ENCODE measurements at regions not wholly inside any gene's neighbourhood (a gene's known extent, or its start where the extent isn't known, plus 50 kb on each side); places are given as distances from the start of the nearest gene placed in this dataset.

DNA sequence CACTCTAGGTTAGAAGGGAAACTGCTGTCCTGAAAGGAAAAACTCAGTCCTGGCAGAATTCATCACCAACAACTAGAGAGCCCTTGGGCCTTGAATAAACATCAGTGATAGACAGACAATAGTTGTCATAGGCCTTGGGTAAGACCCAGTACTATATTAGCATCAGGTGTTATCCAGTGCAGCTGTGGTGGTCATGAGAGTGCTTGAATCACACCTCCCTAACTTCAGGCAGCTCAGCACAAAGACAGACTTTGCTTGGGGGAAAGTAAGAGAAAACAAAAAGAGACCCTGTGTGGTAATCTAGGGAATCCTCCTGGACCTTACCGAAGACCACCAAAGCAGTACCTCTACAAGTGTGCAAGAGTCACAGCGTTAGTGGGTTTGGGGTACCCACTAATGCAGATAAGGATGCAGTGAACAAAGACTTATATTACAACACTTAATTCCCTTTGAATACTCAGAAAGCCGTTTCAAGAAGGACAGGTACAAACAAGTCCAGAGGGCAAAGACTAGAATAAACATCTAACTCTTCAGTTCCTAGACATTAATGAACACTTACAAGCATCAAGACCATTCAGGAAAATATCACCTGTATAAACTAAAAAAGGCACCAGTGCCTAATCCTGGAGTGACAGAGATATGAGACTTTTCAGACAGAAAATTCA, 332.3 kb upstream of the EPHA3 start:
- H3K9me3 ChIP-seq (ENCODE audit: control insufficient read depth, low read length, poor library complexity, severe bottlenecking), result no peaks in the 10 kb centered on the region
- no peak overlapping the region for H3K27ac Mint-ChIP-seq
- H3K27me3 Mint-ChIP-seq, result no peaks in the 10 kb centered on the region
- DNase-seq, result no peak
- ATAC-seq, result no peak
- H3K4me1 Mint-ChIP-seq, result no peaks in the 10 kb centered on the region
- no peaks in the 10 kb centered on the region for H3K36me3 Mint-ChIP-seq (ENCODE audit: low read depth)
- H3K4me3 Mint-ChIP-seq, result no peak overlapping the region

DNA sequence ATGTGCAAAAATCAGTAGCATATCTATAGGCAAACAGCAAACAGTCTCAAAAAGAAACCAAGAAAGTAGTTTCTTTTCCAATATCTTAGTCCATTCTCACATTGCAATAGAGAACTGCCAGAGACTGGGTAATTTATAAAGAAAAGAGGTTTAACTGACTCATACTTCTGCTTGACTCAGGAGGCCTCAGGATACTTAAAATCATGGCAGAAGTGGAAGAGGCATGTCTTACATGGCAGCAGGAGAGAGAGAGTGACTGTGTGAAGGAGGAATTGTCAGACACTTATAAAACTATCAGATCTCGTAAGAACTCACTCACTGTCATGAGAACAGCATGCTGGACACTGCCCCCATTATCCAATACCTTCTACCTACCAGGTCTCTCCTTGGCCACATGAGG, 327.9 kb upstream of the EPHA3 start:
- Mint-ChIP-seq H3K36me3 (ENCODE audit: low read depth) (no peaks in the 10 kb centered on the region), H3K27ac (no peak overlapping the region), H3K4me1 (no peaks in the 10 kb centered on the region), H3K27me3 (no peaks in the 10 kb centered on the region), H3K4me3 (no peak overlapping the region)
- DNase-seq (no peak), ATAC-seq (no peak)
- H3K9me3 ChIP-seq (ENCODE audit: control insufficient read depth, low read length, poor library complexity, severe bottlenecking), result no peaks in the 10 kb centered on the region

DNA sequence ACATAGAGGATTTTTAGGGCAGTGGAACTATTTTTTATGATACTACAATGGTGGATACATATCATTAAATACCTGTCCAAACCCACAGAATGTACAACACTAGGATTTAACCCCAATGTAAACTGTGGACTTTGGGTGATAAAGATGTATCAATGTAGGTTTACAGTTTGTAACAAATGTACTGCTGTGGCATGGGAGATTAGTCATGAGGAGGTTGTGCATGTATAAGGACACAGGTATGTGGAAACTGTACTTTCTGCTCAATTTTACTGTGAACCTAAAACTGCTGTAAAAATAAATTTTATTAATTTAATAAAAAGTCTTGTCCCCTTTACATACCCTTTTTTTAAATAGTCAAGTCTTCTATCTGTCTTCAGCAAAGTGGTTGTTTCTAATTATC, 322.5 kb upstream of the EPHA3 start:
- DNase-seq, result no peak
- H3K4me1 Mint-ChIP-seq, result no peaks in the 10 kb centered on the region

DNA sequence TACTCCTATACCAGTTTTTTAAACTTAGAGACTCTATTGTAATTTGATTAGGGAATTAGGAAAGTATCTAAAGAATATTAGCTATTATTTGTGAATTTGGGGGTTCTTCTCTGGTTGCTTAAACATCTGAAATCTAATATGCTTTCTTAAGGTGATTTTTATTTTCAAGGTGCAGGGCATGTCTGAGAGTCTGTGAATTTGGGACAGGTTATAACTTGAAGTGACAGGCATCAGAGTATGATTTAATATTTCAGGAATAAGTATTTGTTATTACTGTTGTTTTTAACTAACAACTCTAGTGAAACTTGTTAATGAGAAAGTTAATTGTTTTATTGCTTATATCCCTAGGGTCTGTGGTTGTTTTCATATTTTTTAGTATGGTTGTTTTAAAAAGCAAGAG, 321.6 kb upstream of the EPHA3 start:
- ATAC-seq (no peak), DNase-seq (no peak)
- H3K4me3 Mint-ChIP-seq, result no peak overlapping the region
- no peak overlapping the region for H3K27ac Mint-ChIP-seq
- no peaks in the 10 kb centered on the region for H3K27me3 Mint-ChIP-seq
- no peaks in the 10 kb centered on the region for H3K4me1 Mint-ChIP-seq
- H3K36me3 Mint-ChIP-seq (ENCODE audit: low read depth), result no peaks in the 10 kb centered on the region
- H3K9me3 ChIP-seq (ENCODE audit: control insufficient read depth, low read length, poor library complexity, severe bottlenecking), result no peaks in the 10 kb centered on the region

More for the DNA sequence above, 322.5 kb upstream of the EPHA3 start:
- H3K36me3 Mint-ChIP-seq (ENCODE audit: low read depth), result no peaks in the 10 kb centered on the region
- no peaks in the 10 kb centered on the region for H3K27me3 Mint-ChIP-seq
- no peak overlapping the region for H3K27ac Mint-ChIP-seq
- H3K9me3 ChIP-seq (ENCODE audit: control insufficient read depth, low read length, poor library complexity, severe bottlenecking), result no peaks in the 10 kb centered on the region
- no peak overlapping the region for H3K4me3 Mint-ChIP-seq
- no peak for ATAC-seq

DNA sequence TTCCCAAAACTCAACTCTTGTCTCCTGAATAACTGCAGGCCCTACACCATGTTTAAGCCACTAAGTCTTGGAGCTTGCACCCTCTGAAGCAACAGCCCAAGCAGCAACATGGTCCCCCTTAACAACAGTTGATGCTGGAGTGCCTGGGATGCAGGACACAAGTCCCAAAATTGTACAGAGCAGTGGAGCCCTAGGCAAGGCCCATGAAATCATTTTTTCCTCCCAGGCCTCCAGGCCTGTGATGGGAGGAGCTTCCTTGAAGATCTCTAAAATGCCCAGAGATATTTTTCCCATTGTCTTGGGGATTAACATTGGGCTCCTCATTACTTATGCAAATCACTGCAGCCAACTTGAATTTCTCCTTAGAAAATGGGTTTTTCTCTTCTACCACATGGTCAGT, 311.9 kb upstream of the EPHA3 start:
- no peak overlapping the region for H3K4me3 Mint-ChIP-seq
- no peaks in the 10 kb centered on the region for H3K27me3 Mint-ChIP-seq
- ATAC-seq (no peak), DNase-seq (no peak)
- no peak overlapping the region for H3K27ac Mint-ChIP-seq
- no peaks in the 10 kb centered on the region for H3K9me3 ChIP-seq (ENCODE audit: control insufficient read depth, low read length, poor library complexity, severe bottlenecking)
- no peaks in the 10 kb centered on the region for H3K36me3 Mint-ChIP-seq (ENCODE audit: low read depth)
- no peaks in the 10 kb centered on the region for H3K4me1 Mint-ChIP-seq

DNA sequence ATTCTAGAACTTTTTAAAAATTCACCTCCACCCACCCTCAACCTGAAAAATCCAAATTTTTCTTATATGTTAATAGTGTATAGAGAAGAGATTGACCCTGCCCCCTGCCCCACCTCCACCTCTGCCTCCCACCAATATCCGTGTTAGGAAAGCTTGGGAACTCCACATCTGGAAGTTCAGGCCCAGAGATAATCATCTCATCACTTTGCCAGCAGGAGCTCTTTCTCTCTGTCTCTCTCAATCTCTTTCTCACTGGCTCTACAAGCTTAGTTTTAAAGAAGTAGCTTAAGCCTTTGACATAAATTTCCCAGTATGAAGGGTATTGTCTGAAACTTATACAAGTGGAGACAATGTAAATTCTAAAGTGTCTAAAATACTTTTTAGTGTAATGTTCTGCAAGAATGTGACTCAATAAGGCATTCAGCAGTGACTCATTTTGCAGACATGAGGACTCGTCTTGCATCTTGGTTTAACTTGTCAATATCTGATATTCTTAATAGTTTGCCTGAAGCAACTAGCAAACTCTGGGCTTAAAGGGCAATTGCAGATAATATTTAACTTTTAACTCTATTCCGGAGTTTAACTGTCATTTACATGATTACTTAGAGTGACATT, 299.8 kb upstream of the EPHA3 start:
- no peaks in the 10 kb centered on the region for H3K27me3 Mint-ChIP-seq
- no peak for ATAC-seq
- H3K4me1 Mint-ChIP-seq, result no peaks in the 10 kb centered on the region
- H3K27ac Mint-ChIP-seq, result no peak overlapping the region
- no peaks in the 10 kb centered on the region for H3K9me3 ChIP-seq (ENCODE audit: control insufficient read depth, low read length, poor library complexity, severe bottlenecking)
- H3K4me3 Mint-ChIP-seq, result no peak overlapping the region
- no peak for DNase-seq
- H3K36me3 Mint-ChIP-seq (ENCODE audit: low read depth), result no peaks in the 10 kb centered on the region

DNA sequence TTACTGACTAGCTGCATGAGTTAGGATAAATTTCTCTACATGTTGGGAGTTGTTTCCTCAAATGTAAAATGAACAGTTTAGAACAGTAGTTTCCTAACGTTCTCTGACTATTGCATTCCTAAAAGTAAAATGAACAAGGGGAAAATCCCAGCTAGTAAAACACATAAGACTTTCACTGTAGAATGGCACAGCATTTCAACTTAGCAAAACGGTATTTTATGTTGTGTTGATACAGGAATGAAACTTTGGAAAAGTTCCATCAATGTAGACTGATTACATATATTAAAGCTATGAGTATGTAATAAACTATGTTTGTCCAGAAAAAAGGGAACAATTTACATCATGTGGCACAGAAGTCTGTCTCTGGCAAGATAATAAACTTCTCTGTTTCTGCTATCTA, 297.4 kb upstream of the EPHA3 start:
- no peaks in the 10 kb centered on the region for H3K9me3 ChIP-seq (ENCODE audit: control insufficient read depth, low read length, poor library complexity, severe bottlenecking)
- Mint-ChIP-seq H3K27me3 (no peaks in the 10 kb centered on the region), H3K27ac (no peak overlapping the region), H3K4me1 (no peaks in the 10 kb centered on the region), H3K4me3 (no peak overlapping the region), H3K36me3 (ENCODE audit: low read depth) (no peaks in the 10 kb centered on the region)
- DNase-seq (no peak), ATAC-seq (no peak)

DNA sequence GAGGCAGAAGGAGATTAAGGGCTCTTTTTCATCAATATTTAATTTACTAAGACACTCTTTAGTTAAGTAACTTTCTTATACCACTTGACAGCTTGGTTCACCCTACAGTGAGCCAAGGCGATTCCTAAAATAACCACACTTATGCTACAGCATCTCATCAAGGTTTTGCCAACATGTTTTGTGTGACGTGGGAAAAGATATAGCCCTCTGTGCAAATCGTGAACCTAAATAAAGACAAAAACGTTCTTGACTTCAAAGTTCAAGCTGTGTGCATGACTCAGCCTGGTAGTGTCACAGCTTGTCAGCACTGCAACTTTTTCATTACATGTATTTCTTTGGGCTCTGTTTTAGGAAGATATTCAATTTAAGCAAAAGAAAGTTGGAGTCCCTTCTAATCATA, 297.0 kb upstream of the EPHA3 start:
- H3K27me3 Mint-ChIP-seq, result no peaks in the 10 kb centered on the region

DNA sequence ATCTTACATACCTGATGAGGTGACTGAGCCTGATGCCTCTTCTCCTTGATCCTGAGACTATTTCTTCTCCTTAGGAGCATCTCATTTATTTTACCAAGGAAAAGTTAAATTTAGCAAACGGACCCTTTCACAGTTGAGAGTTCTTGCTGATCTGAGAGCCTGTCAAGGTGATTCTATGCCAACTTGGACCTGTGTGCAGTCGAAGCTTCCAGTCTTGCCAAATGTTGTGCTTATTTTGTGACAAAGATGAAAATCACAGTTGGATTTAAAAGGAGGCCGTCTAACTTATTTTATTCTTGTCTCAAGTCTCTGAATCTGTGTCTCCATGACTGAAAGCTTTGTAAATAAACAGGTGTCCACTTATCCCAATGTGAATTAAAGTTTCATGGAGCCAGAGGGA, 296.3 kb upstream of the EPHA3 start:
- Mint-ChIP-seq H3K27me3 (no peaks in the 10 kb centered on the region), H3K4me1 (no peaks in the 10 kb centered on the region), H3K36me3 (ENCODE audit: low read depth) (no peaks in the 10 kb centered on the region), H3K4me3 (no peak overlapping the region), H3K27ac (no peak overlapping the region)
- ATAC-seq, result no peak
- H3K9me3 ChIP-seq (ENCODE audit: control insufficient read depth, low read length, poor library complexity, severe bottlenecking), result no peaks in the 10 kb centered on the region
- no peak for DNase-seq

More for the DNA sequence above, 297.0 kb upstream of the EPHA3 start:
- ATAC-seq (no peak), DNase-seq (no peak)
- Mint-ChIP-seq H3K36me3 (ENCODE audit: low read depth) (no peaks in the 10 kb centered on the region), H3K4me1 (no peaks in the 10 kb centered on the region), H3K27ac (no peak overlapping the region), H3K4me3 (no peak overlapping the region)
- no peaks in the 10 kb centered on the region for H3K9me3 ChIP-seq (ENCODE audit: control insufficient read depth, low read length, poor library complexity, severe bottlenecking)

DNA sequence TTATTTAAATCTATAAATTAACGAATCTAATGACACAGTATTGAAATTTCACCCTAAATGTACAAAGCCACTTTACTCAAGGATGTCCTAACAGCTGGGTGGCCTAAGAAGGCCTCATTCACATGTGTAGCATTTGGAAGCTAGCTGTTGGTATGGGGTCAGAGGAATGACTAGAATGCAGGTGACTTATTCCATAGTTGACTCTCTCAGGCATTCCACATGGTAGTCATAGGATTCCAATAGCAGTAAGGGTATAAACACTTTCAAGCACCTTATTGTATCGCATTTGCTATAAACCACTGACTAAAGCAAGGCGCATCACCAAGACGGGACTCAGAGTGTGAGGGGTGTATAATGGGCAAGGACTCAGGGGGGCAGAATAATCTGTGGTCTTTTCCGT, 294.8 kb upstream of the EPHA3 start:
- DNase-seq, result no peak
- Mint-ChIP-seq H3K36me3 (ENCODE audit: low read depth) (no peaks in the 10 kb centered on the region), H3K27ac (no peak overlapping the region), H3K4me1 (no peaks in the 10 kb centered on the region), H3K4me3 (no peak overlapping the region), H3K27me3 (no peaks in the 10 kb centered on the region)
- H3K9me3 ChIP-seq (ENCODE audit: control insufficient read depth, low read length, poor library complexity, severe bottlenecking), result peaks cover 3% of the 10 kb centered on the region
- no peak for ATAC-seq

DNA sequence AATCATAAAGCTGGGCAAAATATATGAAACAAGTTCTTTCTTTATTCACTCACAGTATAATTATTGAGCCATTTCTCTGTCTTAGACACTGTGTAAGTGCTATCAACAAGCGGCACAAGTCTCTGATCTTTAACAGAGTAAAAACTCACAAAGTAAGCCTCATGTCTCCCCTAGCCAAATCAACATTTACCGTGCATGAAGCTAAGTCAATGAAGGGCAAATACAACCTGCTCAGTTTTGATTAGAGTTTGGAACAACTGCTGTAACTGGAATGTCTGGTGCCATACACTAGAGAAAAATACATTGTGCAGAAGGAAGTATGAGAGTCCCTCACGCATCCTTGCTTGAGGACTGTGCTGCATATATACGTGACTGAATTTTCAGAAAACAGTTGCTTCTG, 291.0 kb upstream of the EPHA3 start:
- no peak for DNase-seq
- no peak overlapping the region for H3K27ac Mint-ChIP-seq
- H3K4me1 Mint-ChIP-seq, result no peaks in the 10 kb centered on the region
- no peaks in the 10 kb centered on the region for H3K27me3 Mint-ChIP-seq
- peaks cover 3% of the 10 kb centered on the region for H3K9me3 ChIP-seq (ENCODE audit: control insufficient read depth, low read length, poor library complexity, severe bottlenecking)
- H3K4me3 Mint-ChIP-seq, result no peak overlapping the region
- no peaks in the 10 kb centered on the region for H3K36me3 Mint-ChIP-seq (ENCODE audit: low read depth)
- no peak for ATAC-seq

DNA sequence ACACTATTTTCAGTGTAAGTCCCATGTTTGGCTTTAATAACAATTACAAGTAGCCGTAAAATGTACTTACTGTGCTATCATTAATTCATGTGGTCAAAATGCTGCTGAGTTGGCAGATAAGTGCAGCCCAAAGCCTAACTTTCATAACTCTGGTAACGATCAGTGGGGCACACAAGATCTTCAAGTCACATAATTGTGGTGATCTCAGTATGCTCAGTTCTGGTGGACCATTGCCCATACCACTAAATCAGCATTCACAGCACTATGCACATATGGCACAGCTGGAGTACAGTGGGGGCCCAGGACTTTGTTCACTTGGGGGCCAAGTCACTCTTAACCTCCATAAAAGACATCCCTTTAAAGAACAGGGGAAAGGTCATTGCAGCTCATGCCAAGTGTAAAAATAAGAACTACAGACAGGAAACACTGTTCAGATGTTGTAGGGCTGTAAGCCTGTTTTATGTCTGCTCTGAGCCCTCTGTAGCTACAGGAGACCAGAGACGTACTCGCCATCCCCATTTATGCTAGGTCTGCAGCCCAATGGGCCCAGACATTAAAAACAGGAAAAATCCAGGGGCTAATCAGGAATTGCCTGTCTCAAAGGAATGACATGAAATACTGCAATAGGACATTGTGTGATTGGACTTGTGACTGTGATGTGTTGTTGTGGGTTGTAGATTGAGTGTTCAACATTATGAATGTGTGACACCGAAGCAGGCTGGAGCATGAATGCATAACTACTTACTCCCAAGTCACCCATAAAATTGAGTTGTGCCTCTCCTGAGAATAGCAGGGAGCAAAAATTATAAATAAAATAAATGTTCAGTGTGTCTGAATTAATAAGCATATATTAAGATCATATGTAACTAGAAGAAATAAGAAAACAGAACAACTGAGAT, 282.5 kb upstream of the EPHA3 start:
- H3K27me3 Mint-ChIP-seq, result no peaks in the 10 kb centered on the region
- DNase-seq (no peak), ATAC-seq (no peak)
- no peaks in the 10 kb centered on the region for H3K36me3 Mint-ChIP-seq (ENCODE audit: low read depth)
- no peaks in the 10 kb centered on the region for H3K4me1 Mint-ChIP-seq
- H3K9me3 ChIP-seq (ENCODE audit: control insufficient read depth, low read length, poor library complexity, severe bottlenecking), result no peaks in the 10 kb centered on the region
- H3K4me3 Mint-ChIP-seq, result no peak overlapping the region
- H3K27ac Mint-ChIP-seq, result no peak overlapping the region

DNA sequence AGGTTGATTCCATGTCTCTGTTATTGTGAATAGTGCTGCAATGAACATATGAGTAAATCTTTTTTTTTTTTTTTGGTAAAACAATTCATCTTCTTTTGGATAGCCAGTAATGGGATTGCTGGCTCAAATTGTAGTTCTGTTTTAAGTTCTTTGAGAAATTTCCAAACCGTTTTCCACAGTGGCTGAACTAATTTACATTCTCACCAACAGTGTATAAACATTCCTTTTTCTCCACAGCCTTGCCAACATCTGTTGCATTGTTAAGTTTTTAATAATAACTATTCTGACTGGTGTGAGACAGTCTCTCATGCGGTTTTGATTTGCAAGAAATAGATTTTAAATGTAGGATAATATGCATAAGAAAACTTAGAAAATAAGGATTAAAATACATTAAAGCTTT, 279.0 kb upstream of the EPHA3 start:
- ATAC-seq (no peak), DNase-seq (no peak)
- no peaks in the 10 kb centered on the region for H3K9me3 ChIP-seq (ENCODE audit: control insufficient read depth, low read length, poor library complexity, severe bottlenecking)
- H3K27ac Mint-ChIP-seq, result no peak overlapping the region
- no peaks in the 10 kb centered on the region for H3K27me3 Mint-ChIP-seq
- H3K36me3 Mint-ChIP-seq (ENCODE audit: low read depth), result no peaks in the 10 kb centered on the region
- H3K4me3 Mint-ChIP-seq, result no peak overlapping the region
- H3K4me1 Mint-ChIP-seq, result no peaks in the 10 kb centered on the region
